ENCODE measurements at regions not wholly inside any gene's neighbourhood (a gene's known extent, or its start where the extent isn't known, plus 50 kb on each side); places are given as distances from the start of the nearest gene placed in this dataset.

GRCh38 chr3:167166012-167166411 lies 214.1 kb downstream of the ZBBX start:
- Histone ChIP-seq H3K27me3 (no peaks in the 10 kb centered on the region), H3K4me1 (no peaks in the 10 kb centered on the region), H3K36me3 (no peaks in the 10 kb centered on the region), H3K27ac (no peak overlapping the region), H3K9me3 (no peaks in the 10 kb centered on the region), H3K4me3 (no peak overlapping the region)
- no peak for DNase-seq (ENCODE audit: low spot score in 2 of 2)
- intact Hi-C loops (cut with DNase I), result no loop called here
- TF ChIP-seq CTCF (IDR thresholded peaks at IDR 0.05), result no peak

- Histone ChIP-seq H3K4me1 (no peaks in the 10 kb centered on the region), H3K9me3 (no peaks in the 10 kb centered on the region), H3K4me3 (no peak overlapping the region), H3K27me3 (no peaks in the 10 kb centered on the region), H3K36me3 (no peaks in the 10 kb centered on the region), H3K27ac (no peak overlapping the region)
- TF ChIP-seq CTCF (IDR thresholded peaks at IDR 0.05), result no peak
- no peak for DNase-seq (ENCODE audit: low spot score in 2 of 2)
- intact Hi-C loops (cut with DNase I), result no loop called here
These were observed 216.5 kb downstream of the ZBBX start for GRCh38 chr3:167163580-167163979.

- Histone ChIP-seq H3K36me3 (no peaks in the 10 kb centered on the region), H3K4me3 (no peak overlapping the region), H3K9me3 (no peaks in the 10 kb centered on the region), H3K4me1 (no peaks in the 10 kb centered on the region), H3K27ac (no peak overlapping the region), H3K27me3 (no peaks in the 10 kb centered on the region)
- intact Hi-C loops (cut with DNase I), result no loop called here
- TF ChIP-seq CTCF (IDR thresholded peaks at IDR 0.05), result no peak
- no peak for DNase-seq (ENCODE audit: low spot score in 2 of 2)
These were observed 218.0 kb downstream of the ZBBX start for GRCh38 chr3:167162083-167162482.

- intact Hi-C loops (cut with DNase I), result no loop called here
- Histone ChIP-seq H3K4me1 (no peaks in the 10 kb centered on the region), H3K27me3 (no peaks in the 10 kb centered on the region), H3K9me3 (no peaks in the 10 kb centered on the region), H3K36me3 (no peaks in the 10 kb centered on the region), H3K27ac (no peak overlapping the region), H3K4me3 (no peak overlapping the region)
- TF ChIP-seq CTCF (IDR thresholded peaks at IDR 0.05), result no peak
- no peak for DNase-seq (ENCODE audit: low spot score in 2 of 2)
These were observed 219.3 kb downstream of the ZBBX start for GRCh38 chr3:167160781-167161180.

- Histone ChIP-seq H3K27ac (no peak overlapping the region), H3K4me3 (no peak overlapping the region), H3K4me1 (no peaks in the 10 kb centered on the region), H3K9me3 (no peaks in the 10 kb centered on the region), H3K27me3 (no peaks in the 10 kb centered on the region), H3K36me3 (no peaks in the 10 kb centered on the region)
- no peak for DNase-seq (ENCODE audit: low spot score in 2 of 2)
- intact Hi-C loops (cut with DNase I), result no loop called here
- no peak for TF ChIP-seq CTCF (IDR thresholded peaks at IDR 0.05)
These were observed 228.5 kb downstream of the ZBBX start for GRCh38 chr3:167151636-167152035.

- H3K4me3 ChIP-seq, result no peak overlapping the region
- H3K27ac ChIP-seq, result no peak overlapping the region
- no peak for TF ChIP-seq CTCF (IDR thresholded peaks at IDR 0.05)
- intact Hi-C loops (cut with DNase I), result no loop called here
- H3K27me3 ChIP-seq, result no peaks in the 10 kb centered on the region
- H3K4me1 ChIP-seq, result no peaks in the 10 kb centered on the region
- no peaks in the 10 kb centered on the region for H3K36me3 ChIP-seq
- H3K9me3 ChIP-seq, result no peaks in the 10 kb centered on the region
- no peak for DNase-seq (ENCODE audit: low spot score in 2 of 2)
These were observed 232.0 kb downstream of the ZBBX start for GRCh38 chr3:167148136-167148535.

Data from ascending aorta (tissue), 2 donors.